COLO668 (cell line): ENCODE measurements at regions not wholly inside any gene's neighbourhood (a gene's known extent, or its start where the extent isn't known, plus 50 kb on each side); places are given as distances from the start of the nearest gene placed in this dataset.

Experiments
- DNase-seq: peaks from one replicate; lab custom pipeline; 2025; ENCODE audit not compliant: unreplicated experiment; lab: John Stamatoyannopoulos, UW

DNA sequence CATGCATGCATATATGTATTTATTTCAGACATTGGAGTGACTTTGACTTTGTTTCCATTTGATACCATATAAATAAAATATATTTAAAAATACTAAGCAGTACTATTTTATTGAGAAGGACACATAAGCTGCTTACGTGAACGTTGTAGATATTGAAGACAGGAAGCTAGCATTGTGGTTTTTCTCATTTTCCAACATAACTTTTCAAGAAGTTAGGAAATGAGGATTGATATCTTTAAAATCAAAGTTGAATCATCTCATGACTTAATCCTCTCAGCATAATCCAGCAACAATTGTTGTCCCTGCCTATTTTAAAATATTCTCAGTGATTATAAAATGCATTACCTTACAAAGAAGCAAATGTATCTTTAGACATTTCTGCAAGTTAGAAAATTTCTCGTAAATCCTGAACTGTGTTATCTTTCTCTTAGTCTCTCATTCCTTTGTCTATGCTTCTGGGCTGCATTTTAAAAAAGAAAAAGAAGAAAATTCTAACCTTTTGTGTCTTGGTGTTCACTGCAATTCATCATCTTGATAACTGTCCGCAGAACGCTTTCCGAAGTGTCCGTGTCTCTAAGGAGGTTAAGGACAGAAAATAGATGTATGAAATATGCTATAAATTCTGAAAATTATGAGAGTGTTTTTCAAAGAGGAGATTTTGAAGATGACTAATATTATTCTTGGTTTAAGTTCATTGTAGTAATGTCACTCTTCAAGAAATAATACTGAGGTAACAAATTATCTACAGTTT, 1089.9 kb upstream of the CDH6 start:
- no peak for DNase-seq

DNA sequence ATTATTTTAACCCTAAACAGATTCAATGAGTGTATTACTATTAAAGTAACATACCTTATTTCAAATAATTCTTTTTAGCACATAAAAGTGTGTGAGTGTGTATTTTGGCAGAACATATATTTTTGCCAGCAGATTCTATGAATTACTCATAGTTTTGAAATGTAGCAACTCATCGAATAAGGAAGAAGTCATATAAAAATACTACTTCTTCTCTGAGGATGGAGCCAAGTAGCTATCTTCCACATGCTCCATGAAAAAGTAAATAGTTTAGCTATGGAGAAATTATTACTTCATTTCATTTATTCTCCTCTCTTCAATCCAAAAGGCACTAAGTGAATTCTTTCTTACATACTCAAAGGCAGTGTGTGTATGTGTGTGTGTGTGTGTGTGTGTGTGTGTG, 1090.4 kb upstream of the CDH6 start:
- no peak for DNase-seq

DNA sequence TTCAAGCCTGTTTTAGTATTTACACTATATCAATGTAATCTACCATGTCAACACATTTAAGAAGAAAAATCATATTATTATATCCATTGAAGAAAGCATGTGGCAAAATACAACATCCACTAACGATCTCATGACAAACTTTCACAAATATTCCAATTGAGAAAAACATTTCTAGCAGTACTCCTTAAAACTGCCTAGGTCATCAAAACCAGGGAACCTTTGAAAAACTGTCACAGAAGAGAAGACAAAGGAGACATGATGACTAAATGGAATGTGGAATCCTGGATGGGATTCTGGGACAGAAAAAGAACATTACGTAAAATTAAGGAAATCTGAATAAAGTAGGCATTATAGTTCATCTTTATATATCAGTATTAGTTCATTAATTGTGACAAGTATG, 1091.3 kb upstream of the CDH6 start:
- DNase-seq = no peak

DNA sequence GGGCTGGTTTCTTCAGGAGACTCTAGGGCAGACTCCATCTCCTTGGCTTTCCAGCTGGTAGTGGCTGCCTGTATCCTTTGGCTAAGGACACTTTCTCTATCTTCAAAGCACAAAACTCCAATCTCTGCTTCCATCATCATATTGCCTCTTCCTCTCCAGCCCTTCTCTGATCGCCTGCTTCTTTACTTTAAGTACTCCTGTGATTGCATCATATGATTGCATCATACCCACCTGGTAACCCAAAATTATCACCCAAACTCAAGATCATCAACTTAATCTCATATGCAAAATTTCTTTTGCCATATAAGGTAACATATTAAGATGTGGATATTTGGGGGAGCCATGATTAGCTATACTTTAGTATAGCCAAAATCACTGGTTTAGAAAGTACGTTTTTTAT, 1092.6 kb upstream of the CDH6 start:
- no peak for DNase-seq

DNA sequence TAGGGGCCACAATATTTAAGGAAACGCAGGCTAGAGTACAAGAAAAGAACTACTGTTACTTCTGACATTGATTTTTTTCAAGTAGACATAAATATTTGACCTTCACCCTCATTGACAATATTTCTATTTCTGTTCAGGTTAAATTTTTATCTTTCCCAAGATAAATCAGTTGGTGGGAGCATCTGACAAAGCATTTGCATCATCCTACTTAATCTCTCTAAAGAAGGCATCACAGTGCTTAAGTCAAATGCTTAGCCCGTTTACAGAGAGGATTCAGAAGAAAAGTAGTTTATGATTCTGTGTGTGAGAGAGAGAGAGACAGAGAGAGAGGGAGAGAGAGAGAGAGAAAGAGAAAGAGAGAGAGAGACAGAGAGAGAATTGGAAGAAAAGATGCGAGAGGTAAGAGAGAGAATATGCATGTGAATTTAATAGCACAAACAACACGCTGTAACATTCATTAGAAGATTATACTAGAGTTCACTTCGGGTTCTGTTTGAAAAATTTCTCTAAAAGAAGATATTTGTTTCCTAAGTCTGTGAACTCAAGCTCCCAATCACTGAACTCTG, 1093.3 kb upstream of the CDH6 start:
- no peak for DNase-seq

DNA sequence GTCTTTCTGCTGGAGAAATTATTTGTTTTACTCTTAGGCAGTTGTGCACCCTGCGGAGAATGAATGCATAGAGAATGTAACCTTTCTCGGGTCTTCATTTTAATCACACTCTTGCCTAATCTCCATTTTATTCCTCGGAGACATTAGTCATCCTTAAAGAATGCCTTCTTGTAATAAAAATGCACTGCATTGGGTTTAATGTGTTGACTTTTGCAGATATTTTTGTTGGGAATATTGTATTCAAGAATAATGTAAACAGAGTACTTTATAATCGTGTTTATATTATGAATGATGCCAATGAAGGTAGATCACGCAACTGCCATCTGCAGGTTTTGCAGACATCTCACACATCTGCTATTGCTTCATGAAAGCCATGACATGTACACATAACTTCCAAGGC, 1093.9 kb upstream of the CDH6 start:
- no peak for DNase-seq

DNA sequence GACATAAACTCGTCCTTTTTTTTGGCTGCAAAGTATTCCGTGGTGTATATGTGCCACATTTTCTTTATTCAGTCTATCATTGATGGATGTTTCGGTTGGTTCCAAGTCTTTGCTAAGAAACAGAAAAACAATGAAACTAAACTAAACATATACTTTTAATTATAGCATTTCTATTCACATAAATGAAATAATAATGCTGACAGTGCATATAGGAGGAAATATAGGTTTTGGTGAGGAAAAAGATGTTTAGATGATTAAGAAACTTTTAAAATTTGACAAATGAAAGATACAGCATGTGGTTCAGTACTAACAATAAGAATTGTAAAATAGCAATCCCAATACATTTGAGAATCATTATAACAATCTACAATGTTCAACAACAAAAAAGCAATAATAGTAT, 1094.5 kb upstream of the CDH6 start:
- DNase-seq = no peak

DNA sequence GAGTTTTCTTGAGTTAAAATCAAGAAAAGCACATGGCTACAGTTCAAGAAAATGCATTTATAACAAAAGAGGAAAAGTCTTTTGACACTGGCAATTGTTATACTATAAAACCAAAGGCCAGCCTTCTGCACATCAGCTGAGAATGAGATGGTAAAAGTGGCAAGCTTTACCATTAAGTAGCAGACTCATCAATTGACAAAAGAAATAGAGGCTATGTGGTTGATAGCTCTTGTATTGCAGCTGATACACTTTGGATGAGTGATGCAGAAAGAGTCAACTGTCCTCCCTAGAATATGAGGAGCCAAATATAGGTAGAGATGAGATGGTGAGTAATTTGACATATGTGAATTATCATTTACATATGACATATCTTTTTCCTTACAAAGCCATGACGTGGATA, 1100.9 kb upstream of the CDH6 start:
- no peak for DNase-seq

DNA sequence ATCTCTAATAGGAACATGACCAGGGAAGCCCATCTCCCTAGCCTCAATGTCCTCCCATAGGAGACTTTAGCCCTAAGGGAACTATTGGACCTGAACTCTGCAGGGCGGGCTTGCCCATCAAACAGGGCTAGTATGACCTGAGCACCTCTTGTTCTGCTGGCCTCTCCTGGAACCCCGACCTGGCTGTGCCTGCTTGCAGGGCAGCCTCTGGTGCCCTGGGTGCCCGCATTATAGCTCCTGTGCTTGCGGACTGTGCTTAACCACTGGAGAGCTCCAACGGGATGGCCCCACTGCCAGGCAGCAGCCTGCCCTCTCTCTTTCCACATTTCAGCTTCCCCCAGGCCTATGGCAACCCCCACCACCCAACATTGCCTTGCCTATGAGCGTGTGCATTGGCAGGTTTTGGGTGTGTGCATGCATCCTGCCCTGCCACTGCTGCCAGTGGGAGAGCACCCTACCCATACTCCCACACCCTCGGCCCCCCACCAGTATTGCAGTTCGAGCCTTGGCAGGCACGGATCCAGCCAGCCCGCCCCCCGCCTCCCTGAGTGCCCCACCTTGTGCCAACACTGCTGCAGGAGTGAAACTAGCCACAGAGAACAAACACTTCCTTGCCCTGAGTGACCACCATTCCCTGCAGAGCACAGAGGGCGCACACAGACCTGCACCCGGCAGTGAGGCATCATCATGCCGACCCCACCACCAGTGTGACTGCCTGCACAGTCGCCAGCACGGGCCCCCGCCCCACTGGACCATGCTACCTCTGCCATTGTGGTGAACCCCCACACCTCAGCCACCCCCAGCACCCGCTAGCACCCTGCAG, 1123.8 kb upstream of the CDH6 start:
- no peak for DNase-seq

DNA sequence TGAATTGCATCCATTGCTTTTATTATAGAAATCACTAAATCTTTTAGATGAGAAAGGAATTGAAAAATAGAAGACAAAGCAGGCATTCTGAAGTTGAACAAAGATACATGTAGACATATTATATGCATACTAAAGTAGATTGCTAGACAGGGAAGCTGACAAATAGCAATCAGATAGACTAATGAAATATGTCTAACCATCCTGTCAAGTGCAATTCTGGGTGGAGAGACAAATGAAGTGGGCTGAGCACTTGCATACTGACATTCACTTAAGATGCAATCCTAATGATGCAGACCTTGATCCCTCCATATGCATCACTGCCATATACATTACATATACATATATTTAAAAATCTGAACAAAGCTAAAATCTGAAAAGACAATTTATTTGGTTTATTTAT, 1130.0 kb upstream of the CDH6 start:
- no peak for DNase-seq

DNA sequence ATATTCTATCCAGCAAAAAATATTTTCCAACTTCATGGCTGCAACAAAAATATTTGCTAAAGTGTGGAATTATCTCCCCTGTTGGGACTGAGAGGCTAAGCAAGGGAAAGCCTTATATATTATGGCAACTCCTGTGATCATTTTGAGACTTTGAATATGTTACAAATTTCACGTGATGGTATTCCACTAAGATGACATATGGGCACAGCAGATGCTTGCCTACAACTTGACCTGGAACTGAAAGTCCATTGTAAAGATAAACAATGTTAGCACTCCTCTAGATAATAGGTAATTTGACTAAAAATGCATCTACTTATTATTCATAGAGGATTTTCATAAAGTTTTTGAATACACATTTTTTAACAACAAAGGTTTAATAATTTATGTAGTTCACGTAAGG, 1141.5 kb upstream of the CDH6 start:
- DNase-seq = no peak

DNA sequence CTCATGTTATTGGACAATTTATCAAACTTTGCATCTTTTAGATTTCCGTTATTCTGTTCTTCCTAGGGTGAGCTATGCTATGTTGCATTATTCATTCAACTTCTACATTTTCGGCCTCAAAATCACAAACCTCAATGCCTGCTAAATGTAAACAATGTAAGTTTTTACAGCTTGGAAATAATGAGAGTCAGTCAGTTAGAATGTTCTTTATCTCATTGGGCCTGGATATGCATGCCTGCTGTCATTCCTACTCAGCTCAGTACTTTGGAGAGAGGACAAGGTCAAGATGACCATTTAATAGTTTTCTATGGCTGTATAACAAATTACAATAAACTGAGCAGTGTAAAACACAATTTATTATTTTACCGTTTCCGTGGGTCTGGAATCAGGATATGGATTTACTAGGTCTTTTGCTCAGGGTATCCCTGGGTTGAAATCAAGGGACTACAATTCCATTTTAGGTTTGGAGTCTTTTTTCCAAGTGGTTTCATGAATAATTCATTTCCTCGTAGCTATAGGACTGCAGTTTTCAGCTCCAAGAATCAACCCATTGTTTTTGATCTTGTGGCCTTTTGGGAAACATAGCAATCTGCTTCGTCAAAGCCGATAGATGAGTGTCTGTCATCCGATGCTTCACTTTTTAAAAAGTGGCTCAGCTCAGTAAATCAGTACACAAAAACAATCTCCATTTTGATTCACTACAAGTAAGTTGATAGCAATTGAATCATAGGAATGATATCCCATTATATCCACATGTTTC, 1143.2 kb upstream of the CDH6 start:
- DNase-seq = no peak

DNA sequence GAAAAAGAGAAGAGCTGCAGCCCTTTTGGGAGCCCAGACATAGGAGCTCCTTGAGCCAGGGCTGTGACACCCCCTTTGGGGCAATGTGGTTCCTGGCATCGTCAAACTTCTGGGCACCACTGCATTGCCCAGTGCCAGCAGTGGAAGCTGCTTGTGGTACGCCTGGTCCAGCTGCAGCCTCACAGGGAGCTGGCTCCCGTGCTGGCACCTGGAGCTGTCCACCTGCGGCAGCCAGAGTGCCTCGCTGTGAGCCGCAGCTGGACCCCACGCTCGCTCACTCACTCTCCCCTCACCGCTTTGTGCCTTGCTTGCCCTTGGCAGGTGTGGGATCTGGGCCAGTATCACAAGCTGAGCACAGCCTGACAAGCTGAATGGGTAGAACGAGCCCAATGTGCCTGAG, 1150.8 kb upstream of the CDH6 start:
- DNase-seq = no peak

DNA sequence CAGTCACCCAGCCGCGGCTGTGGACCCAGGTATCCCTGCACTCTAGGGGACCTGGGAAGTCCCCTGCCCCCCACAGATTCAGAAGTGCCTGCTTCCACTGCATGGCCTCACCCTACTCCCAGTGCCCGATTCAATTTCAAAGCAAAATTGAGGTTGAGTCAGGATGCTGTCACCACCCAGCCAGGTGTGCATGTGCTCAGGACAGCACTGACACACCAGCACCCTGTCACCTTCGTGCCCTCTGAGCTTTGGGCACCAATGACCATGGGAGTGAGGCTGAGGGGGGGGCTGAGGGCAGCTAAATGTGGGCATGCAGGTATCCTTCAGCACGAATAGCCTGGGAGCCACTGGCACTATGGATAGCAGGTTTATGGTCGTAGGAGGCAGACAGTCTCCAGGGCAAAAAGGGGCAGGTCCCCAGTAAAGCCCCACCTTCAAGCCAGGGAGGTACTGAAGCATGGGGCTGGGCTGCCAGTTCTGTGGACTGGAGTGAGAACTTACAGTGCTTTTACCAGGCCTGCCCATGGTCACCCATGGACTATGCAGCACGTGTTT, 1151.6 kb upstream of the CDH6 start:
- DNase-seq = no peak

DNA sequence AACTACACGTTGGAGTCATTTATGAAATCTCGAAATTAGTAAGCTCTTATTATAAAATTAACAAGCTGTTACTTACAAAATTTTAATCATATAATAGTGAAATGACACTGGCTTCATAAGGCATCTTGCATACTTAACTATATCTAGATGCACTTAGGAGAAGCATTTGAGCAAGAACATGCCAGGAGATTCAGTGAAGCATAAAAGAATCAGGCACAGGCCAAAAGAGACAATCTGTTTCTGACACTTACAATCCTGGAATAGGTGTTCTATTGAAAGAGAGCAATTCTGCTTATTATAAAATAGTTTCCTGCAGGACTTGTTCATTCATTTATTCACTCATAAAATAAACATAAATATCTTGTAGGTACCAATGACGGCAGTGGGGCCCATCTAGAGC, 1152.2 kb upstream of the CDH6 start:
- no peak for DNase-seq

DNA sequence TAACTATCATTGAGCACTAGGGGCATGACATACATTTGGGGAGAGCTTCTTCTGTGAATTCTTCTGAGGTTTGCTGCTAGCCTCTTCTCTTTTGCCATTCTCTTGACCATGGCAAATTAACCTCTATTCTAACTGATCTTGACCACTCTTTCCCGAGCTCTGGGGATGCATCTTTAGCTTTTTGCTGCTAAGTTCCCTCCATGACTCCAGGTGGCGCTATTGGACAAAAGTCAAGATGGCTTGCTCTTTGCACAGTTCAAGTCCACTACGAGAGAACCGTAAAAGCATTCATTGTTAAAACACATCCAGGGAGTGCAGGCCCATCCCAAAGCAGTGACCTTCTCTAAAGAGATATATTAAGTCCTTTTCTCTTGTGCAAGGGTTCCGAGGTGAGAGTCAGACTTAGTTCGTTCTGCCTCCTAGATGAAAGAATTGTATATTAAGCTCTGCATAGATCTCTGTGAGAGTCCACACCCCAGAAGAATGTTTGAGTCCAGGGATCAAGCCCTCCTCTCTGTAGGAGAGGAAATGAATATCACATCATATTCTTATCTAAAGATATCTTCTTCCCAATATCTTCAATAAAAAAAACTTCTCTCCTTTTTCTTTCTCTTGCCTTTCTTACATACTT, 1152.9 kb upstream of the CDH6 start:
- DNase-seq = peak; percentile 63

DNA sequence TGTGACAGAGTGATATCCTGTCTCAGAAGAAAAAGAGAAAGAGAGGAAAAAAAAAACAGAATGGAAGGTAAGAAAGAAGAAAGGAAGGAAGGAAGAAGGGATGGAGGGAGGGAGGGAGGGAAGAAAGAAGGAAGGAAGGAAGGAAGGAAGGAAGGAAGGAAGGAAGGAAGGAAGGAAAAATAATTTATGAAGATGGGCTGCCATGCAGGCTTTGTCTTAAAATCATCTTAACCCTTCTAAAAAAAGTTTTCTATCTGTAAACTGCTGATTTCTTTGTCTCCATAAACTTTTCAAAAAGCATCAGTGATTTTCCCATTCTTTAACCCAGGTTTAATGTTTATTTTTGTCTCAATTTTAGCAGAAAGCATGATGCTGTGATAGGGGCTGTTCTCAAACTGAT, 1154.1 kb upstream of the CDH6 start:
- no peak for DNase-seq

DNA sequence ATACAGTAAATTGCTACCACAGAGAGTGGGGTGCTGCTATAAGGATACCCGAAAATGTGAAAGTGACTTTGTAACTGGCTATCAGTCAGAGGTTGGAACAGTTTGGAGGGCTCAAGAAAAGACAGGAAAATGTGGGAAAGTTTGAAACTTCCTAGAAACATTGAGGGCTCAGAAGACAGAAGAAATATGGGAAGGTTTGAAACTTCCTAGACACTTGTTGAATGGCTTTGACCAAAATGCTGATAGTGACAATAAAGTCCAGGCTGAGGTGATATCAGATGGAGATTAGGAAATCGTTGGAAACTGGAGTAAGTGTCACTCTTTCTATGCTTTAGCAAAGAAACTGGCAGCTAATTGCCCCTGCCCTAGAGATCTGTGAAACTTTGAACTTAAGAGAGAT, 1158.6 kb upstream of the CDH6 start:
- no peak for DNase-seq

DNA sequence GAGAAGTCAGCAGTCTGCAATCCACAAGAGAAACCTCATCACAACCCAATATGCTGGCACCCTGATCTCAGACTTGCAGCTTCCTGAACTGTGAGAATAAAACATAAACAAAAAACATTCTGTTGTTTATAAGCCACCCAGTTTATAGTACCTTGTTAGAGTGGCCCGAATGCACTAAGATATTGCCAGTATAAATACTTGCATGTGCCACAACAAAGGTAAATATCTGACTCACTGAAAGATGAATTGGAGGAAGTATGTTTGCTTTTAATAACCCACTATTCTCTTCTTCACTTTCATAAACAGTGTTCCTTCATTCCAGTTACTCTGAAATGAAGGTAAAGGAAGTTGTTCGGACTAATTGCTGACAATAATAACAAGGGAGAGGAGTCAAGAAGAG, 1163.4 kb upstream of the CDH6 start:
- DNase-seq = no peak

DNA sequence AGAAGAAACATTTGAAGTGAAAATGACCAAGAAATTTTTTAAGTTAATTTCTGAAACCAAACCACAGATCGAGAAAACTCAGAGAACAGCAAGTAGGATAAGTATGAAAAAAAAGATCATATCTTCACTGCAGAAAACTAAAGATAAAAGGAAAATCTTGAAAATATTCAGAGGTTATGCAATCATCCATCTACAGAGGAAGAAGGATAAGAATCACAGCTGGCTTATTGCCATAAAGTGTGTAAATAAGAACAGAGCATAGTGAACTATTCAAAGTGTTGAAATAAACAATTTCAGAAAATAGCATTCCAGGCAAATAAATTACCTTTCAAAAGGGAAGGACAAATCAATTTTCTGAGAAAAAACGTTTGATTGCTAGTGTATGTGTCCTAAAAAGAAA, 1191.7 kb upstream of the CDH6 start:
- no peak for DNase-seq

DNA sequence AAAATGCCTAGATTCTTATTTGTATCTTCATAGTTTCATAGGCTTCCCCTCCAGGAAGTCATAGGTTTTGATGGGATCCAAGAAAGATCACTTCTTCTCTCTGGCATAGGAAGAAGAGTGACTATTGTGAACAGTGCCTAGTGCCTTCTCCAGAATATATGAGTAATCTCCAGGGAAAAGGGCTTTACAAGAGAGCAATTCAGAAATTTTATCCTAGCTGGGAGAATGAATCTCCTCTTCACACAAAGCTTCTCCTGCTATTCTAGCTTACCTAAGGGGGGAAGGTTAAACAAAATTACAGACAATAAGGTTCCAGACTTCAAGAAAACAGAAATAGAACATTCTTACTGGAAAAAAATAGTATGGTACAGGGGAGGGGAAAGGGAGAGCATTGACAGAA, 1193.3 kb upstream of the CDH6 start:
- DNase-seq = no peak
